HepG2 (cell line): ENCODE measurements at regions not wholly inside any gene's neighbourhood (a gene's known extent, or its start where the extent isn't known, plus 50 kb on each side); places are given as distances from the start of the nearest gene placed in this dataset.

ENCODE experiments used
- ARID2 ChIP-seq: sonication (generic); formaldehyde crosslinking; IDR thresholded peaks from 2 replicates; pipeline ENCODE4 v1.8.1; 2022; ENCODE audit warnings: mild to moderate bottlenecking, missing genetic modification reagents, borderline replicate concordance
- ETV5 ChIP-seq: IDR thresholded peaks from 2 replicates; pipeline ENCODE4 v1.6.1; 2018; ENCODE audit warnings: missing biosample characterization, missing genetic modification reagents, inconsistent platforms, borderline replicate concordance
- FOXA1 ChIP-seq, 2 experiments: fragments of 450-650 bp in 1 of 2; sonication (generic) in 1 of 2; formaldehyde crosslinking in 1 of 2; IDR thresholded peaks; 2 replicates each; pipeline versions ENCODE4 v1.4.0 to v1.6.1; 2016 to 2020; ENCODE audit warnings: missing genetic modification reagents in 1 of 2
- HOXA3 ChIP-seq: sonication (generic); formaldehyde crosslinking; IDR thresholded peaks from 2 replicates; pipeline ENCODE4 v1.5.0; 2020; ENCODE audit warnings: missing genetic modification reagents
- HOXA7 ChIP-seq: sonication (generic); formaldehyde crosslinking; IDR thresholded peaks from 2 replicates; pipeline ENCODE4 v1.8.1; 2022; ENCODE audit warnings: mild to moderate bottlenecking, missing genetic modification reagents, moderate library complexity
- MLX ChIP-seq: IDR thresholded peaks from 2 replicates; pipeline ENCODE4 v1.6.1; 2016
- SYNCRIP ChIP-seq: fragments of 200-400 bp; formaldehyde crosslinking; IDR thresholded peaks from 2 replicates; pipeline ENCODE4 v1.6.1; 2018; ENCODE audit warnings: mild to moderate bottlenecking, low read depth, low read length; ENCODE audit not compliant: insufficient read depth
- ZBTB44 ChIP-seq: sonication (generic); formaldehyde crosslinking; IDR thresholded peaks from 2 replicates; pipeline ENCODE4 v1.4.0; 2020; ENCODE audit warnings: missing genetic modification reagents
- ZNF513 ChIP-seq: sonication (generic); formaldehyde crosslinking; conservative IDR thresholded peaks from 2 replicates; pipeline ENCODE4 v1.5.0; 2020; ENCODE audit warnings: missing genetic modification reagents
- ZNF569 ChIP-seq: sonication (generic); formaldehyde crosslinking; IDR thresholded peaks from 2 replicates; pipeline ENCODE4 v1.5.0; 2020; ENCODE audit warnings: mild to moderate bottlenecking, missing genetic modification reagents, moderate library complexity, borderline replicate concordance
- ZNF598 ChIP-seq: sonication (generic); formaldehyde crosslinking; IDR thresholded peaks from 2 replicates; pipeline ENCODE4 v1.5.1; 2020; ENCODE audit warnings: mild to moderate bottlenecking, missing genetic modification reagents, borderline replicate concordance
- TF ChIP-seq, protein P1 (sequence below): sonication (generic); formaldehyde crosslinking; IDR thresholded peaks from 2 replicates; pipeline ENCODE4 v1.4.0; 2020; ENCODE audit warnings: missing genetic modification reagents, mild to moderate bottlenecking, borderline replicate concordance
- TF ChIP-seq, protein P2 (sequence below): sonication (generic); formaldehyde crosslinking; IDR thresholded peaks from 2 replicates; pipeline ENCODE4 v1.4.0; 2020; ENCODE audit warnings: missing genetic modification reagents, borderline replicate concordance
- TF ChIP-seq, protein P3 (sequence below): sonication (generic); formaldehyde crosslinking; IDR thresholded peaks from 2 replicates; pipeline ENCODE4 v1.5.0; 2020; ENCODE audit warnings: missing genetic modification reagents
- TF ChIP-seq, protein P4 (sequence below): sonication (generic); formaldehyde crosslinking; IDR thresholded peaks from 2 replicates; pipeline ENCODE4 v1.4.0; 2020; ENCODE audit warnings: missing genetic modification reagents

- no peak for TF ChIP-seq FOXA1 (IDR thresholded peaks at IDR 0.05)
- TF ChIP-seq FOXA1 (CRISPR knock-in tag; IDR thresholded peaks at IDR 0.05), result peak; percentile 85
- no peak for TF ChIP-seq HOXA3
- no peak for TF ChIP-seq ZBTB44 (CRISPR knock-in tag)
- no peak for TF ChIP-seq MLX (CRISPR knock-in tag)
- no peak for TF ChIP-seq ZNF598 (CRISPR knock-in tag)
- TF ChIP-seq, protein P1, sequence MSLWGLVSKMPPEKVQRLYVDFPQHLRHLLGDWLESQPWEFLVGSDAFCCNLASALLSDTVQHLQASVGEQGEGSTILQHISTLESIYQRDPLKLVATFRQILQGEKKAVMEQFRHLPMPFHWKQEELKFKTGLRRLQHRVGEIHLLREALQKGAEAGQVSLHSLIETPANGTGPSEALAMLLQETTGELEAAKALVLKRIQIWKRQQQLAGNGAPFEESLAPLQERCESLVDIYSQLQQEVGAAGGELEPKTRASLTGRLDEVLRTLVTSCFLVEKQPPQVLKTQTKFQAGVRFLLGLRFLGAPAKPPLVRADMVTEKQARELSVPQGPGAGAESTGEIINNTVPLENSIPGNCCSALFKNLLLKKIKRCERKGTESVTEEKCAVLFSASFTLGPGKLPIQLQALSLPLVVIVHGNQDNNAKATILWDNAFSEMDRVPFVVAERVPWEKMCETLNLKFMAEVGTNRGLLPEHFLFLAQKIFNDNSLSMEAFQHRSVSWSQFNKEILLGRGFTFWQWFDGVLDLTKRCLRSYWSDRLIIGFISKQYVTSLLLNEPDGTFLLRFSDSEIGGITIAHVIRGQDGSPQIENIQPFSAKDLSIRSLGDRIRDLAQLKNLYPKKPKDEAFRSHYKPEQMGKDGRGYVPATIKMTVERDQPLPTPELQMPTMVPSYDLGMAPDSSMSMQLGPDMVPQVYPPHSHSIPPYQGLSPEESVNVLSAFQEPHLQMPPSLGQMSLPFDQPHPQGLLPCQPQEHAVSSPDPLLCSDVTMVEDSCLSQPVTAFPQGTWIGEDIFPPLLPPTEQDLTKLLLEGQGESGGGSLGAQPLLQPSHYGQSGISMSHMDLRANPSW (CRISPR knock-in tag), result no peak; the same call in 1 of the 2 replicates
- TF ChIP-seq ZNF513 (CRISPR knock-in tag), result no peak
- TF ChIP-seq ZNF569 (CRISPR knock-in tag), result no peak
- no peak for TF ChIP-seq ETV5 (CRISPR knock-in tag)
- TF ChIP-seq, protein P2, sequence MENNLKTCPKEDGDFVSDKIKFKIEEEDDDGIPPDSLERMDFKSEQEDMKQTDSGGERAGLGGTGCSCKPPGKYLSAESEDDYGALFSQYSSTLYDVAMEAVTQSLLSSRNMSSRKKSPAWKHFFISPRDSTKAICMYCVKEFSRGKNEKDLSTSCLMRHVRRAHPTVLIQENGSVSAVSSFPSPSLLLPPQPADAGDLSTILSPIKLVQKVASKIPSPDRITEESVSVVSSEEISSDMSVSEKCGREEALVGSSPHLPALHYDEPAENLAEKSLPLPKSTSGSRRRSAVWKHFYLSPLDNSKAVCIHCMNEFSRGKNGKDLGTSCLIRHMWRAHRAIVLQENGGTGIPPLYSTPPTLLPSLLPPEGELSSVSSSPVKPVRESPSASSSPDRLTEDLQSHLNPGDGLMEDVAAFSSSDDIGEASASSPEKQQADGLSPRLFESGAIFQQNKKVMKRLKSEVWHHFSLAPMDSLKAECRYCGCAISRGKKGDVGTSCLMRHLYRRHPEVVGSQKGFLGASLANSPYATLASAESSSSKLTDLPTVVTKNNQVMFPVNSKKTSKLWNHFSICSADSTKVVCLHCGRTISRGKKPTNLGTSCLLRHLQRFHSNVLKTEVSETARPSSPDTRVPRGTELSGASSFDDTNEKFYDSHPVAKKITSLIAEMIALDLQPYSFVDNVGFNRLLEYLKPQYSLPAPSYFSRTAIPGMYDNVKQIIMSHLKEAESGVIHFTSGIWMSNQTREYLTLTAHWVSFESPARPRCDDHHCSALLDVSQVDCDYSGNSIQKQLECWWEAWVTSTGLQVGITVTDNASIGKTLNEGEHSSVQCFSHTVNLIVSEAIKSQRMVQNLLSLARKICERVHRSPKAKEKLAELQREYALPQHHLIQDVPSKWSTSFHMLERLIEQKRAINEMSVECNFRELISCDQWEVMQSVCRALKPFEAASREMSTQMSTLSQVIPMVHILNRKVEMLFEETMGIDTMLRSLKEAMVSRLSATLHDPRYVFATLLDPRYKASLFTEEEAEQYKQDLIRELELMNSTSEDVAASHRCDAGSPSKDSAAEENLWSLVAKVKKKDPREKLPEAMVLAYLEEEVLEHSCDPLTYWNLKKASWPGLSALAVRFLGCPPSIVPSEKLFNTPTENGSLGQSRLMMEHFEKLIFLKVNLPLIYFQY (CRISPR knock-in tag), result no peak
- TF ChIP-seq, protein P3, sequence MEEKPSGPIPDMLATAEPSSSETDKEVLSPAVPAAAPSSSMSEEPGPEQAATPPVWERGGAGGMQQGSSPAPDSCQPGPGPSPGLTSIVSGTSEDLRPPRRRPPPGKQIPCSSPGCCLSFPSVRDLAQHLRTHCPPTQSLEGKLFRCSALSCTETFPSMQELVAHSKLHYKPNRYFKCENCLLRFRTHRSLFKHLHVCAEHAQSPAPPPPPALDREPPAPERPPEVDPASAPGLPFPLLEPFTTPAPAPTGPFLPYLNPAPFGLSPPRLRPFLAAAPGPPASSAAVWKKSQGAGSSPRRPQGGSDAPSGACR, result no peak
- no peak for TF ChIP-seq HOXA7
- peak; percentile 24; the same call in 1 of the 2 replicates for TF ChIP-seq ARID2 (CRISPR knock-in tag)
- TF ChIP-seq SYNCRIP, result no peak
- TF ChIP-seq, protein P4, sequence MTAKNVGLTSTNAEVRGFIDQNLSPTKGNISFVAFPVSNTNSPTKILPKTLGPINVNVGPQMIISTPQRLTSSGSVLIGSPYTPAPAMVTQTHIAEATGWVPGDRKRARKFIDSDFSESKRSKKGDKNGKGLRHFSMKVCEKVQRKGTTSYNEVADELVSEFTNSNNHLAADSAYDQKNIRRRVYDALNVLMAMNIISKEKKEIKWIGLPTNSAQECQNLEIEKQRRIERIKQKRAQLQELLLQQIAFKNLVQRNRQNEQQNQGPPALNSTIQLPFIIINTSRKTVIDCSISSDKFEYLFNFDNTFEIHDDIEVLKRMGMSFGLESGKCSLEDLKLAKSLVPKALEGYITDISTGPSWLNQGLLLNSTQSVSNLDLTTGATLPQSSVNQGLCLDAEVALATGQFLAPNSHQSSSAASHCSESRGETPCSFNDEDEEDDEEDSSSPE (CRISPR knock-in tag), result peak; percentile 9; the same call in 1 of the 2 replicates
These were observed 111.2 kb downstream of the KCNRG start (continued) for GRCh38 chr13:50126263-50126992.
